Epithelial cell of esophagus (primary cell): ENCODE measurements at regions not wholly inside any gene's neighbourhood (a gene's known extent, or its start where the extent isn't known, plus 50 kb on each side); places are given as distances from the start of the nearest gene placed in this dataset.

Source experiments
- DNase-seq: peaks from one replicate; pipeline ENCODE4 v3.0.0; 2010; ENCODE audit warnings: low read depth
- H3K4me3 ChIP-seq: 2 replicates; pipeline ENCODE4 v1.5.1; 2011; ENCODE audit warnings: mild to moderate bottlenecking, low read length, control low read depth
- TF ChIP-seq, protein P1 (sequence below): IDR thresholded peaks from 2 replicates; pipeline ENCODE4 v1.5.1; 2011; ENCODE audit warnings: low read depth, mild to moderate bottlenecking, low read length, control low read depth, inconsistent platforms; ENCODE audit not compliant: insufficient read depth; ENCODE audit errors: missing control alignments

- TF ChIP-seq, protein P1, sequence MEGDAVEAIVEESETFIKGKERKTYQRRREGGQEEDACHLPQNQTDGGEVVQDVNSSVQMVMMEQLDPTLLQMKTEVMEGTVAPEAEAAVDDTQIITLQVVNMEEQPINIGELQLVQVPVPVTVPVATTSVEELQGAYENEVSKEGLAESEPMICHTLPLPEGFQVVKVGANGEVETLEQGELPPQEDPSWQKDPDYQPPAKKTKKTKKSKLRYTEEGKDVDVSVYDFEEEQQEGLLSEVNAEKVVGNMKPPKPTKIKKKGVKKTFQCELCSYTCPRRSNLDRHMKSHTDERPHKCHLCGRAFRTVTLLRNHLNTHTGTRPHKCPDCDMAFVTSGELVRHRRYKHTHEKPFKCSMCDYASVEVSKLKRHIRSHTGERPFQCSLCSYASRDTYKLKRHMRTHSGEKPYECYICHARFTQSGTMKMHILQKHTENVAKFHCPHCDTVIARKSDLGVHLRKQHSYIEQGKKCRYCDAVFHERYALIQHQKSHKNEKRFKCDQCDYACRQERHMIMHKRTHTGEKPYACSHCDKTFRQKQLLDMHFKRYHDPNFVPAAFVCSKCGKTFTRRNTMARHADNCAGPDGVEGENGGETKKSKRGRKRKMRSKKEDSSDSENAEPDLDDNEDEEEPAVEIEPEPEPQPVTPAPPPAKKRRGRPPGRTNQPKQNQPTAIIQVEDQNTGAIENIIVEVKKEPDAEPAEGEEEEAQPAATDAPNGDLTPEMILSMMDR: no peak
- no peak overlapping the region for H3K4me3 ChIP-seq
- no peak for DNase-seq
Measured at GRCh38 chr3:53948174-53948573, 56.5 kb upstream of the SELENOK start.

GRCh38 chr3:53944028-53944427, 52.4 kb upstream of the SELENOK start:
- TF ChIP-seq, protein P1: no peak
- H3K4me3 ChIP-seq: no peak overlapping the region
- DNase-seq: no peak

DNA sequence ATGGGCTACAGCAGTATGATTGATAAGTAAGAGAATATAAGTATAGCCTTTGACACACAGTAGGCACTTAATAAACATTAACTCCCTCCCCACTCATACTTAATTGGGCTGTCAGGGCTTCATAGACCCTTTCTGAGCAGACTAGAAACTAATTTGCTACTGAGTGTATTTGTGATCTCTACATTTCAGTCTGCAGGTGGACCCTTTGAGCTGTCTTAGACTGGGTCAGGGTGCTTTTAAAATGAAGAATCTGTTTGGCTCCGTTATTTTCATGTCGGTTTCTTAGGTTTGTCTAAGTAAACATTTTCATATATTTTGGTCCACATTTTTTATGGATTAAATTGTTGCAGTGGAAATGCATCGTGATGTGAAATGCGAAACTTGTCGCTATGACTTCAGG, 50.3 kb upstream of the SELENOK start:
- no peak overlapping the region for H3K4me3 ChIP-seq
- TF ChIP-seq, protein P1: no peak
- no peak for DNase-seq
